ENCODE measurements at regions not wholly inside any gene's neighbourhood (a gene's known extent, or its start where the extent isn't known, plus 50 kb on each side); places are given as distances from the start of the nearest gene placed in this dataset.

DNA sequence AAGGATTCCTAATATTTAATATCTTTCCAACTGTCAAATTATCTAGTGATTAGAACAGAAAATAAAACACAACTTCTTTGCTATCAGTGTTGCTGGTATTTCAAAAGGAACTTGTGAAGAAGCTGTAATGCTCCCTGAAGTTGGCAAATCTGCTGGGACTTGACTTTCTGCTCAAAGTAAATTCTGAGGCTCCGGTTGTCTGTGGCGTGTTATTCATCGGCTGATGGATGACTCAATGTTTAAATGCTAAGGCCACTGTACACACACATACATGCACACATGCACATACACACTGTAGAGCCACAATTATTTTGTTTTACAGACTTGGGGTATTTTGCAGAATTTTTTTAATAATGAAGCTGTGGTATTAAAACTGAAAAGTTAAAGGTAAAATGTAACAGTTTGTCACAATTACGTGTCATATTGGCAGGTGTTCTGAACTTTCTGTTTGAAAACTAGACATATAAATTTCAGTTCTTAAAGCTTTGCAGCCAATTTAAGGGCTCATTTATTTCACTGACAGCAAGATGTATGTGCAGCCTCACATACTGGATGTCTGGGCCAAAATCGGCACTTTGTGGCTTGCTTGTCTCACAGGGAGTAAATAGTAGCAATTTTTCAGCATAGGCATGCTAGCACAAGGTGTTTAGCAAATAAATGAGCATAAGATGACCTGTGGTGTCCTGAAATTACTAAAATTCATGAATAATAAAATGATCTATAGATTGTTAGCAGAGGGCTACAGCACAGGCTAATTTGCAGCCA is 1691.7 kb upstream of the PCDH20 start:
- TF ChIP-seq, protein P1, sequence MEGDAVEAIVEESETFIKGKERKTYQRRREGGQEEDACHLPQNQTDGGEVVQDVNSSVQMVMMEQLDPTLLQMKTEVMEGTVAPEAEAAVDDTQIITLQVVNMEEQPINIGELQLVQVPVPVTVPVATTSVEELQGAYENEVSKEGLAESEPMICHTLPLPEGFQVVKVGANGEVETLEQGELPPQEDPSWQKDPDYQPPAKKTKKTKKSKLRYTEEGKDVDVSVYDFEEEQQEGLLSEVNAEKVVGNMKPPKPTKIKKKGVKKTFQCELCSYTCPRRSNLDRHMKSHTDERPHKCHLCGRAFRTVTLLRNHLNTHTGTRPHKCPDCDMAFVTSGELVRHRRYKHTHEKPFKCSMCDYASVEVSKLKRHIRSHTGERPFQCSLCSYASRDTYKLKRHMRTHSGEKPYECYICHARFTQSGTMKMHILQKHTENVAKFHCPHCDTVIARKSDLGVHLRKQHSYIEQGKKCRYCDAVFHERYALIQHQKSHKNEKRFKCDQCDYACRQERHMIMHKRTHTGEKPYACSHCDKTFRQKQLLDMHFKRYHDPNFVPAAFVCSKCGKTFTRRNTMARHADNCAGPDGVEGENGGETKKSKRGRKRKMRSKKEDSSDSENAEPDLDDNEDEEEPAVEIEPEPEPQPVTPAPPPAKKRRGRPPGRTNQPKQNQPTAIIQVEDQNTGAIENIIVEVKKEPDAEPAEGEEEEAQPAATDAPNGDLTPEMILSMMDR (conservative IDR thresholded peaks at IDR 0.05): no peak
- TF ChIP-seq ZFX (IDR thresholded peaks at IDR 0.05): no peak
- no peak overlapping the region for H3K27ac ChIP-seq

DNA sequence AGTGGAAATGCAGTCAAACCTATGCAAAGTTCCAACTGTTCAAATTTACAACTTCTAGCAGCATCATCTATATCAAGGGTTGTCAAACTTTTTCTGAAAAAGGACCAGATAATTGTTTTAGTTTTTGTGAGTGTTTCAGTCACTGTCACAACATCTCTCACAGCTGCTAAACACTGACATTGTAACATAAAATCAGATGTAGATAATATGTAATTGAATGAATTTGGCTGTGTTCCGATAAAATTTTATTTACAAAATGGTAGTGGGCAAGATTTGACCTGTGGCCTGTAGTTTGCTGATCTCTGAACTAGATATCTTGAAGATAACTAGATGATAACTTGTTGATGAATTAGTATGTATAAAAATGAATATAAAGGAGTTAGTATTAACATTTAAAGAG is 1679.1 kb upstream of the PCDH20 start:
- no peak for TF ChIP-seq ZFX (IDR thresholded peaks at IDR 0.05)
- TF ChIP-seq, protein P1 (conservative IDR thresholded peaks at IDR 0.05): no peak
- no peak overlapping the region for H3K27ac ChIP-seq

DNA sequence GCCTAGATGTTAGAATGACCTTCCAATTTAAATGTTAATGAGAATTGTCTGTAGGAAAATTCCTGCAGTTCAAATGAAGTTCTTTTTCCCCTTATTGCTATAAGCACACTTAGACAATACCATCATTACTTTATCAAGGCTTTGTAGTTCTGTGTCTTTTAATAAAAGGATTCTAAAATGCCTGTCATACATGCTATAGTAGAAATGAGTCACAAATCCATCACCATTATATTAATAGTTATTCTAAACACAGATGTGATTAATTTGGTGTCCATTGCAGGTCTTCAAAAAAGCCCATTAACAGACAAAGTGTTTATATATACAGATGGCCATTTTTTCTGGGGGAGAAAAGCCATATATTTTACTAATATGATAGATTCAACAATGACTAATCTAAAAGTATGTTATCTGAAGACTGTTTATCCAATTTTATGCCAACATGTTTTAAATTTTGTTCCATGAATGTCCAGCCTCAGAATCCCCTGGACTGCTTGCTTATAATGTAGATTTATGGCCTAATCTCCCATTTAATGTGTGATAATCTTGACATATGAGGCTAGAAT is 1678.3 kb upstream of the PCDH20 start:
- TF ChIP-seq ZFX (IDR thresholded peaks at IDR 0.05): no peak
- TF ChIP-seq, protein P1 (conservative IDR thresholded peaks at IDR 0.05): no peak
- H3K27ac ChIP-seq: no peak overlapping the region

DNA sequence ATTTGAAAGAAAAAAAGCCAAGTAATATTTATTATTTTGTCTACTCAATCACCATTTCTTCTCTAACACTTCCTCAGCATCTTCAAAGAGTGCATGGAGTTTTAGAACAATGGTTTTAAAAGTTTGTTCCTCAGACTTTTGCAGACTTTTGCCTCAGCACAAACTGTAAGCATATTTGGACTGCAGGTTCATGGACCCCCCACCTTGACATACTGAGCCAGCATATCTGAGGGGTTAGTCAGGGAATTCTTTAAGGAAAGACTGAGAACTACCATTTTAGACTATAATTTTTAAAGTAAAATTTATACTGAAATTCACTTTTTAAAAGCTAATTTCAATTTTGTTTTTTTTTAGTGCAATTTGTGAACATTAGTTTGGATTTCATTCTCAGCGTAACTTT is 1676.8 kb upstream of the PCDH20 start:
- no peak overlapping the region for H3K27ac ChIP-seq
- TF ChIP-seq, protein P1 (conservative IDR thresholded peaks at IDR 0.05): no peak
- TF ChIP-seq ZFX (IDR thresholded peaks at IDR 0.05): no peak

DNA sequence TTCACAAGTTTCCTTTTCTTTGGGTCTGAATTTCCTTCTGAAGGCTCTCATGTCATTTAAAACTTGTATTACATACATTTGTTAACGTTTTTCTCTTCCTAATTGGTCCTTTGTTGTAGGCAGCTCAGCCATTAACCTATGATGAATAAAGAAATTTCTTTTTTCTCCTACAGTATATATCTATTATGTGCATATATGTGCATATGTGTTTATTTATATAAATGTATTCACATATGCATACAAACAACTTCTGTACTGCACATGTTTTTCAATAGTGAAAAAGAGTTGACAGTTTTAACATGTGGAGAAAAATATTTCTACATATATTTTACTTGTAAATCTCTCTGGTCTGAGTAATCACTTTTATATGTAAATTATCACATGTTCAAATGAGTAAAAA is 1674.9 kb upstream of the PCDH20 start:
- TF ChIP-seq, protein P1 (conservative IDR thresholded peaks at IDR 0.05): no peak
- no peak for TF ChIP-seq ZFX (IDR thresholded peaks at IDR 0.05)
- no peak overlapping the region for H3K27ac ChIP-seq

DNA sequence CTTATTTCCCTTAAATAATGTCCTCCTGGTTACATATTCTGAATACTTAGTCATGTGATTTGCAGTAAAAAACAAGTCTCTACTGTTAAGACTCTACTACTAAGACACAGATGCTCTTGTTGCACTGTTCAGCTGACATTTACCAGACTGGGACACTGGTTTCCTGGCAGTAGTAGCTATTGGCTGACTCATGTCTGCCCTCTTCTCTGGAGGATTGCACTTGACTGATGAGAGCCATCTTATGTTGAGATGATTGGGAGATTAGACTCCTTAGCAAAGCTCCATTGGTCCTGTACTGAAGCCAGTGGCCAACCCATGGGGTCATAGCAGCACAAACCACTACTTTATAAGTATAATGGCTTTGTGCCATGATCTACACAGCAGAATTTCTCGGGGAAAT is 1672.6 kb upstream of the PCDH20 start:
- no peak for TF ChIP-seq ZFX (IDR thresholded peaks at IDR 0.05)
- TF ChIP-seq, protein P1 (conservative IDR thresholded peaks at IDR 0.05): no peak
- no peak overlapping the region for H3K27ac ChIP-seq

DNA sequence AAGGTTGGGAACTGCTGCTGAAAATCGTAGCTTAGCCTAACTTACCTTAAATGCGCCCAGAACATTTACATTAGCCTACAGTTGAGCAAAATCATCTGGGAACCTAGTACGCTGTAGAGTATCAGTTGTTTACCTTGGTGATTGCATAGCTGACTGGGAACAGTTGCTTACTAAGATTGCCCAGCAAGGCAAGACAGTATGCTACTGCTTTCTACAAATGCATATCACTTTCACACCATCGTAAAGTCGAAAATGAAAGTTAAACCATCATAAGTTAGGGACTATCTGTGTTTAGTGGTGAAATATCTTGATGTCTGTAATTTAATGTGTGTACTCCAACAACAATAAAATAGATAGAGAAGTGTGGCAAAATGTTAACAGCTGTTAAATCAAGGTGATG is 1670.6 kb upstream of the PCDH20 start:
- TF ChIP-seq, protein P1 (conservative IDR thresholded peaks at IDR 0.05): no peak
- TF ChIP-seq ZFX (IDR thresholded peaks at IDR 0.05): no peak
- no peak overlapping the region for H3K27ac ChIP-seq

All from C4-2B (cell line).